ENCODE measurements at regions not wholly inside any gene's neighbourhood (a gene's known extent, or its start where the extent isn't known, plus 50 kb on each side); places are given as distances from the start of the nearest gene placed in this dataset.

DNA sequence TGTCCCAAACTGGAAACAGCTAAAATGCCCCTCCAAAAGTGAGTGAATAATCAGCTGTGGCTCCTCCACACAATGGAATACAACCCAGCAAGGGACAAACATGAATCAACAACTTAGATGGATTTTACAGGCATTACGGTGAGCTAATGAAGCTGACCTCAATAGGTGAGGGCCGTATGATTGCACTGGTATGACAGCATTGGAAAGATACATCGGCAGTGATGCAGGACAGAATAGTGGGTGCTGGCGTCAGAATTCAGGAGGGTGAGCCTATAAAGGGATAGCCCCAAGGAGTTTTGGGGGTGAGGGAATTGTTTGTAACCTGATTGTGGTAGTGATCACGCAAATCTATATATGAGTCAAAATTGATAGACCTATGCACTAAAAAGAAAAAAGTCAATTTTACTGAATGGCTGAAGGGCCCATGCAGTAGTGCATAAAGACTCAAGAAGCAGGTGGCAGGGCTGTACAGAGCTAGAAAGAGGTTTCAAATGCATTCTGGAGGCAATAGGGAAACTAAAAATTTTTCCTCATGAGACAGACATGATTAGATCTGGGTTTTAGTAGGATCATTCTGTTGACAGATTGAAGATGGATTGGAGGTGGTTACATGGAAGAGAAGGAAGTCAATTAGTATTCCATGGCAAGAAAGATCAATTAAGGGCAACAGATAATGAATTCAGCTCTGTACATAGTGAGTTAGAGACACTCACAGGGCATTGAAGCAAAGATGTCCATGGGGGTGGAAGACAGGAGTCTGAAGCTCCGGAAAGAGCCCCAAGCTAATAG, 90.8 kb downstream of the IRS2 start:
- Histone ChIP-seq H3K27me3 (ENCODE audit: insufficient read depth, low read depth) (no peaks in the 10 kb centered on the region), H3K36me3 (ENCODE audit: insufficient read depth) (no peaks in the 10 kb centered on the region), H3K4me1 (ENCODE audit: low read depth, poor library complexity, severe bottlenecking) (no peaks in the 10 kb centered on the region), H3K9ac (no peak overlapping the region), H3K4me3 (IDR thresholded peaks at IDR 0.05; ENCODE audit: insufficient read depth, low read depth, low read length) (no peak overlapping the region), H3K4me2 (no peak overlapping the region), H4K20me1 (ENCODE audit: insufficient read depth) (no peaks in the 10 kb centered on the region), H2AFZ (ENCODE audit: low read depth) (no peak overlapping the region), H3K79me2 (ENCODE audit: insufficient read depth, low read depth) (no peaks in the 10 kb centered on the region), H3K27ac (no peak overlapping the region)
- no peak for TF ChIP-seq CTCF (conservative IDR thresholded peaks at IDR 0.05; ENCODE audit: low read depth, low read length)

DNA sequence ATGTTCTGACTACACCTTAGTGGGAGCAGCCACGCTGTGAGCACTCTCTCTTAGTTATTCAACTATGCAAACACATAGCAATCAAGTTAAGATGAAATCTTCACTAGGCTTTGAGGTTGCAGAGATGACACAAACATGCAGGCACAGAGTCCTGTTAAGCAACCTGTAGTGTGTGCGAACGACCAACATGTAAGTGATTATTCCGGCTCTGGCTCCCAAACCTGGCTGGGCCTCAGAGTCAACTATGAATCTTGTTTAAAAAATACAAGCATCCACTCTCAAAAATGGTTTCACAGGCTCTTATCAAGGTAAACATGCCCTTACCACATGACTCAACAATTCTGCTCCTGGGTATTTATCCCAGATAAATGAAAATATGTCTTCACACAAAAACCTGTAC, 91.4 kb downstream of the IRS2 start:
- no peak overlapping the region for H3K4me3 ChIP-seq (IDR thresholded peaks at IDR 0.05; ENCODE audit: insufficient read depth, low read depth, low read length)
- H4K20me1 ChIP-seq (ENCODE audit: insufficient read depth), result no peaks in the 10 kb centered on the region
- no peak for TF ChIP-seq CTCF (conservative IDR thresholded peaks at IDR 0.05; ENCODE audit: low read depth, low read length)
- no peaks in the 10 kb centered on the region for H3K27me3 ChIP-seq (ENCODE audit: insufficient read depth, low read depth)
- H2AFZ ChIP-seq (ENCODE audit: low read depth), result no peak overlapping the region
- no peaks in the 10 kb centered on the region for H3K36me3 ChIP-seq (ENCODE audit: insufficient read depth)
- H3K4me1 ChIP-seq (ENCODE audit: low read depth, poor library complexity, severe bottlenecking), result no peaks in the 10 kb centered on the region
- H3K4me2 ChIP-seq, result no peak overlapping the region
- H3K27ac ChIP-seq, result no peak overlapping the region
- no peak overlapping the region for H3K9ac ChIP-seq
- H3K79me2 ChIP-seq (ENCODE audit: insufficient read depth, low read depth), result no peaks in the 10 kb centered on the region

- no peak overlapping the region for H3K4me2 ChIP-seq
- H3K27ac ChIP-seq, result no peak overlapping the region
- no peaks in the 10 kb centered on the region for H3K4me1 ChIP-seq (ENCODE audit: low read depth, poor library complexity, severe bottlenecking)
- no peaks in the 10 kb centered on the region for H3K27me3 ChIP-seq (ENCODE audit: insufficient read depth, low read depth)
- TF ChIP-seq CTCF (conservative IDR thresholded peaks at IDR 0.05; ENCODE audit: low read depth, low read length), result no peak
- no peaks in the 10 kb centered on the region for H3K79me2 ChIP-seq (ENCODE audit: insufficient read depth, low read depth)
- no peaks in the 10 kb centered on the region for H4K20me1 ChIP-seq (ENCODE audit: insufficient read depth)
- no peak overlapping the region for H2AFZ ChIP-seq (ENCODE audit: low read depth)
- no peak overlapping the region for H3K4me3 ChIP-seq (IDR thresholded peaks at IDR 0.05; ENCODE audit: insufficient read depth, low read depth, low read length)
- H3K36me3 ChIP-seq (ENCODE audit: insufficient read depth), result no peaks in the 10 kb centered on the region
- H3K9ac ChIP-seq, result no peak overlapping the region
Measured at GRCh38 chr13:109693213-109693612, 93.2 kb downstream of the IRS2 start.

DNA sequence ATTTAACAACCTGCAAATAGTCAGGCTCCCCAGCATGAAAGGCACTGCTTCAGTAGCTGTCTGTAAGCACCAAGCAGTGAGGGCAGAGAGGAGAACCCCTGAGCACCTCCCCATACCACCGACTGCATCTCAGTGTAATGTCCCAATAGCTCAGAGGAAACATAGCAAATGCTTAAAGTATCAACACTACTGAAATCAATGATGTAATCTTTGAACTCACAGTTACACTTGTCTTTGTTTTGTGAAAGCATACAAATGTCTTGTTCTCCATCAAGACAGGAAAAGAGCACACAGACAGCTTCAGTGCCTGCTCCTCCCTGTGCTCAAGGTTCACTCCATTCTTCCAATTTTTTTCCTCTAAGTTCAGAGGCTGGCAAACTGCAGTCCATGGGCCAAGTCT, 94.7 kb downstream of the IRS2 start:
- TF ChIP-seq CTCF (conservative IDR thresholded peaks at IDR 0.05; ENCODE audit: low read depth, low read length), result no peak
- no peak overlapping the region for H2AFZ ChIP-seq (ENCODE audit: low read depth)
- no peaks in the 10 kb centered on the region for H3K4me1 ChIP-seq (ENCODE audit: low read depth, poor library complexity, severe bottlenecking)
- no peaks in the 10 kb centered on the region for H4K20me1 ChIP-seq (ENCODE audit: insufficient read depth)
- no peak overlapping the region for H3K9ac ChIP-seq
- H3K4me2 ChIP-seq, result no peak overlapping the region
- no peaks in the 10 kb centered on the region for H3K27me3 ChIP-seq (ENCODE audit: insufficient read depth, low read depth)
- no peaks in the 10 kb centered on the region for H3K36me3 ChIP-seq (ENCODE audit: insufficient read depth)
- no peaks in the 10 kb centered on the region for H3K79me2 ChIP-seq (ENCODE audit: insufficient read depth, low read depth)
- H3K27ac ChIP-seq, result no peak overlapping the region
- H3K4me3 ChIP-seq (IDR thresholded peaks at IDR 0.05; ENCODE audit: insufficient read depth, low read depth, low read length), result no peak overlapping the region
